ENCODE measurements at regions not wholly inside any gene's neighbourhood (a gene's known extent, or its start where the extent isn't known, plus 50 kb on each side); places are given as distances from the start of the nearest gene placed in this dataset.

GRCh38 chr4:64857198-64857597 lies 447.9 kb upstream of the TECRL start:
- TF ChIP-seq CTCF (conservative IDR thresholded peaks at IDR 0.05; ENCODE audit: low read depth in 2 of 2) (no peak), REST (IDR thresholded peaks at IDR 0.05; ENCODE audit: unreplicated experiment) (no peak), EZH2 (IDR thresholded peaks at IDR 0.05; ENCODE audit: low read depth, unreplicated experiment) (no peak), ZNF331 (CRISPR knock-in tag; IDR thresholded peaks at IDR 0.05; ENCODE audit: low read depth) (no peak), NANOG (IDR thresholded peaks at IDR 0.05; ENCODE audit: borderline replicate concordance) (no peak), POLR2AphosphoS5 (IDR thresholded peaks at IDR 0.05; ENCODE audit: low read depth) (no peak), EZH2phosphoT487 (IDR thresholded peaks at IDR 0.05; ENCODE audit: unreplicated experiment) (no peak), CREB1 (CRISPR knock-in tag; IDR thresholded peaks at IDR 0.05; ENCODE audit: low read depth) (no peak), JUNB (IDR thresholded peaks at IDR 0.05; ENCODE audit: unreplicated experiment) (no peak), STAT1 (IDR thresholded peaks at IDR 0.05; ENCODE audit: unreplicated experiment) (no peak), ZNF114 (CRISPR knock-in tag; IDR thresholded peaks at IDR 0.05) (no peak)
- TF ChIP-seq, protein P1, sequence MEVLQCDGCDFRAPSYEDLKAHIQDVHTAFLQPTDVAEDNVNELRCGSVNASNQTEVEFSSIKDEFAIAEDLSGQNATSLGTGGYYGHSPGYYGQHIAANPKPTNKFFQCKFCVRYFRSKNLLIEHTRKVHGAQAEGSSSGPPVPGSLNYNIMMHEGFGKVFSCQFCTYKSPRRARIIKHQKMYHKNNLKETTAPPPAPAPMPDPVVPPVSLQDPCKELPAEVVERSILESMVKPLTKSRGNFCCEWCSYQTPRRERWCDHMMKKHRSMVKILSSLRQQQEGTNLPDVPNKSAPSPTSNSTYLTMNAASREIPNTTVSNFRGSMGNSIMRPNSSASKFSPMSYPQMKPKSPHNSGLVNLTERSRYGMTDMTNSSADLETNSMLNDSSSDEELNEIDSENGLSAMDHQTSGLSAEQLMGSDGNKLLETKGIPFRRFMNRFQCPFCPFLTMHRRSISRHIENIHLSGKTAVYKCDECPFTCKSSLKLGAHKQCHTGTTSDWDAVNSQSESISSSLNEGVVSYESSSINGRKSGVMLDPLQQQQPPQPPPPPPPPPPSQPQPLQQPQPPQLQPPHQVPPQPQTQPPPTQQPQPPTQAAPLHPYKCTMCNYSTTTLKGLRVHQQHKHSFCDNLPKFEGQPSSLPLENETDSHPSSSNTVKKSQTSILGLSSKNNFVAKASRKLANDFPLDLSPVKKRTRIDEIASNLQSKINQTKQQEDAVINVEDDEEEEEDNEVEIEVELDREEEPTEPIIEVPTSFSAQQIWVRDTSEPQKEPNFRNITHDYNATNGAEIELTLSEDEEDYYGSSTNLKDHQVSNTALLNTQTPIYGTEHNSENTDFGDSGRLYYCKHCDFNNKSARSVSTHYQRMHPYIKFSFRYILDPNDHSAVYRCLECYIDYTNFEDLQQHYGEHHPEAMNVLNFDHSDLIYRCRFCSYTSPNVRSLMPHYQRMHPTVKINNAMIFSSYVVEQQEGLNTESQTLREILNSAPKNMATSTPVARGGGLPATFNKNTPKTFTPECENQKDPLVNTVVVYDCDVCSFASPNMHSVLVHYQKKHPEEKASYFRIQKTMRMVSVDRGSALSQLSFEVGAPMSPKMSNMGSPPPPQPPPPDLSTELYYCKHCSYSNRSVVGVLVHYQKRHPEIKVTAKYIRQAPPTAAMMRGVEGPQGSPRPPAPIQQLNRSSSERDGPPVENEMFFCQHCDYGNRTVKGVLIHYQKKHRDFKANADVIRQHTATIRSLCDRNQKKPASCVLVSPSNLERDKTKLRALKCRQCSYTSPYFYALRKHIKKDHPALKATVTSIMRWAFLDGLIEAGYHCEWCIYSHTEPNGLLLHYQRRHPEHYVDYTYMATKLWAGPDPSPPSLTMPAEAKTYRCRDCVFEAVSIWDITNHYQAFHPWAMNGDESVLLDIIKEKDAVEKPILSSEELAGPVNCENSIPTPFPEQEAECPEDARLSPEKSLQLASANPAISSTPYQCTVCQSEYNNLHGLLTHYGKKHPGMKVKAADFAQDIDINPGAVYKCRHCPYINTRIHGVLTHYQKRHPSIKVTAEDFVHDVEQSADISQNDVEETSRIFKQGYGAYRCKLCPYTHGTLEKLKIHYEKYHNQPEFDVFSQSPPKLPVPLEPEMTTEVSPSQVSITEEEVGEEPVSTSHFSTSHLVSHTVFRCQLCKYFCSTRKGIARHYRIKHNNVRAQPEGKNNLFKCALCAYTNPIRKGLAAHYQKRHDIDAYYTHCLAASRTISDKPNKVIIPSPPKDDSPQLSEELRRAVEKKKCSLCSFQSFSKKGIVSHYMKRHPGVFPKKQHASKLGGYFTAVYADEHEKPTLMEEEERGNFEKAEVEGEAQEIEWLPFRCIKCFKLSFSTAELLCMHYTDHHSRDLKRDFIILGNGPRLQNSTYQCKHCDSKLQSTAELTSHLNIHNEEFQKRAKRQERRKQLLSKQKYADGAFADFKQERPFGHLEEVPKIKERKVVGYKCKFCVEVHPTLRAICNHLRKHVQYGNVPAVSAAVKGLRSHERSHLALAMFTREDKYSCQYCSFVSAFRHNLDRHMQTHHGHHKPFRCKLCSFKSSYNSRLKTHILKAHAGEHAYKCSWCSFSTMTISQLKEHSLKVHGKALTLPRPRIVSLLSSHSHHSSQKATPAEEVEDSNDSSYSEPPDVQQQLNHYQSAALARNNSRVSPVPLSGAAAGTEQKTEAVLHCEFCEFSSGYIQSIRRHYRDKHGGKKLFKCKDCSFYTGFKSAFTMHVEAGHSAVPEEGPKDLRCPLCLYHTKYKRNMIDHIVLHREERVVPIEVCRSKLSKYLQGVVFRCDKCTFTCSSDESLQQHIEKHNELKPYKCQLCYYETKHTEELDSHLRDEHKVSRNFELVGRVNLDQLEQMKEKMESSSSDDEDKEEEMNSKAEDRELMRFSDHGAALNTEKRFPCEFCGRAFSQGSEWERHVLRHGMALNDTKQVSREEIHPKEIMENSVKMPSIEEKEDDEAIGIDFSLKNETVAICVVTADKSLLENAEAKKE (CRISPR knock-in tag; IDR thresholded peaks at IDR 0.05): no peak

Data from GM23338 (cell line).